ENCODE measurements at regions not wholly inside any gene's neighbourhood (a gene's known extent, or its start where the extent isn't known, plus 50 kb on each side); places are given as distances from the start of the nearest gene placed in this dataset.
"Not testable (repeated sequence)": the region's sequence is repeated elsewhere in the genome, so short reads cannot be mapped to it uniquely, and the experiment has no call there.

DNA sequence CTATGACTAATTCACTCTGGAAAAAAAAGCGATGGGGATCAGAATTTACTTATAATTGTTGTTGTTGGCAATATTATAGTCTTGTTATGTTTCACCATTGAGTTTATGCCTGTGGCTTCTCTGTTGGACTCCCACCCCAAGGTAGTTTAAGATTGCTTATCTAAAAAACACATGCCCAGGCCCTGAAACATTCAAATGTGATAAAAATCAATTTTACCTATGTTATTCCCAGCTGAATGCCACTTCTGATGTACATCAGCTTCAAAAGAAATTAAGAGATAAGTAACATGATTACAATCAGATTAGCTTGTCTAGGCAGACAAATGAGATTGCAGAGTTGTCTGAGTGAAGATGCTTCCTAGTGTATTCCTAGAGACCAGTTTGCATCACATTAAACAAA lies 484.7 kb downstream of the PCDH7 start:
- DNase-seq: no peak

DNA sequence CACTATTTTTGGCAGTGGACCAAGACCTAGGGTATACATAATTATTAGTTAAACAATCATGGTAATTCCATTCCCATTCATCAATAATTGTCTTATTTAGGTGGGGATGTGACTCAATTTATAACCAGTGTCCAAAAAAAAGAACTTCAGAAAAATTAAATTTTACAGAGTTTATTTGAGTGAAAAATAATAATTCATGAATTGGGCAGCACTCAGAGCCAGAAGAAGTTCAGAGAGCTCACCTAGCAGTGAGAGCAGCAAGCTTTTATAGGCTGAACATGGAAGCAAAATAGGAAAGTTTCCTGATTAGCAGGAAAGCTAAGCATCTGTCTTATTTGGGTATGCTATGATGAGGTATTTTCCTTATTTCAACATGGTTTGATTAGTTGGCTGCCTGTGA lies 500.8 kb downstream of the PCDH7 start:
- DNase-seq: no peak

DNA sequence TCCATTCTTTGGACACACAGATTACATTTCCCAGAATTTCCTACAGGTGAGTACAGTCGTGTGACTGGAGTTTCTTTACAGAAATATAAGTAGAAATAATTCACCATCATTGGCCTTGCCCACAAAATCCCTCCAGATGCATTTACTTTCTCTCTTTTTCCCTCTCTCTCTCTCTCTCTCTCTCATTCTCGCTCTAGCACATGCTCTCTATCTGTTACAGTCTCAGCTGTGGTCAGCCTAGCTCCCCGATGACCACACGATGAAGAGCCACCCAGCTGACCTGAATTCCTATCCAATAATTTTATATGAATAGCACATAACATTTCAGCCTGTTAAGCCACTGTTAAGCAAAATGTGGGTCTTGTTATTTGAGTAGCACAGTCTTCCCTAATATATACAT lies 507.9 kb downstream of the PCDH7 start:
- DNase-seq: no peak

DNA sequence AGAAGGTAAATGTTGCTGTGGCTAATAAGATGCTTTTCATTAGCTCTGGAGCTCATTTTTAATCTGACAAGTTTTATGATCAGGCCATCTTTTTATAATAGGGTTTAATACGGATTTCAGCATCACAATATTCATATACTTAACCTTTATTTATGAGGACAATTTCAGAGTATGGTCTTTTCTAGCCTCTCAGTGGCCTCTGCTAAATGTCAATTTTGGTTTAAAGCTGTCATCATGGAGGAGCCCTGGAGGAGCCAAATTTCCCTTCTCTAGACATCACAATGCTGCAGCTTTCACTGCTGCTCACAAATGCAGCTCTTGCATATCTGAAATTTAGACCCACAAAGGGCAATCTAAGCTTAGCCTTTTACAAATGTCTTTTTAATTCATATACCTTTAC lies 510.4 kb downstream of the PCDH7 start:
- DNase-seq: no peak

DNA sequence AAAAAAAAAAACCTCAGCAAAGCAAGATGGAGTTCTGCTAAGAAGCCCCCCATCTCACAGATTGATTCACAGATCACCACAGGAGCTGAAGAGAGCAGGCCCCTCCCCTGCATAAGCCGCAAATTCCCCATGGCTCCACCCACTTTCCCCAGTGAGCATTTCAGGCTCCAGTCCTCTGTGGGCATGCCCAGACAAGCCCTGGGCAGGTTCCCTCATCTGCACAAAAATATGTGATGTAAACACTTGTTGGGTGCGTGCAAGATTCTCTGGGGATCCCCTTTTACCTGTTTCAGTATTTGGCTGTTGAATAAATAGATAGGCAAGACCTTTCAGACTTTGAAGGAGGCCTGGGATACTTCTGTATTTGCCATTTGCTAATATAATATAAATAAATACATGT lies 514.3 kb downstream of the PCDH7 start:
- peak; percentile 24 for DNase-seq

DNA sequence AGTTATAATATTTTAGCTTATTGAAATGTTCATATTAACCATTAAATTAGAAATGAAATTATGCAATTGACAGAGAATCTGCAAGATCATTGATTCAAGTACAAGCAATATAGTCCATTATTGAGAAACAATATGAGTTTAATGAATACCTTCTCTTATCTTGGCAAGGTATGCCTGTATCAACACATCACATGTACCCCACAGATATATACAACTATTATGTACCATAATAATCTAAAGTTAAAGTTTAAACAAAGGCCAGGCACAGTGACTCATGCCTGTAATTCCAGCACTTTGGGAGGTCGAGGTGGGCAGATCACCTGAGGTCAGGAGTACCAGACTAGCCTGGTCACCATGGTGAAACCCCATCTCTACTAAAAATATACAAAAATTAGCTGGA lies 514.7 kb downstream of the PCDH7 start:
- no peak for DNase-seq

DNA sequence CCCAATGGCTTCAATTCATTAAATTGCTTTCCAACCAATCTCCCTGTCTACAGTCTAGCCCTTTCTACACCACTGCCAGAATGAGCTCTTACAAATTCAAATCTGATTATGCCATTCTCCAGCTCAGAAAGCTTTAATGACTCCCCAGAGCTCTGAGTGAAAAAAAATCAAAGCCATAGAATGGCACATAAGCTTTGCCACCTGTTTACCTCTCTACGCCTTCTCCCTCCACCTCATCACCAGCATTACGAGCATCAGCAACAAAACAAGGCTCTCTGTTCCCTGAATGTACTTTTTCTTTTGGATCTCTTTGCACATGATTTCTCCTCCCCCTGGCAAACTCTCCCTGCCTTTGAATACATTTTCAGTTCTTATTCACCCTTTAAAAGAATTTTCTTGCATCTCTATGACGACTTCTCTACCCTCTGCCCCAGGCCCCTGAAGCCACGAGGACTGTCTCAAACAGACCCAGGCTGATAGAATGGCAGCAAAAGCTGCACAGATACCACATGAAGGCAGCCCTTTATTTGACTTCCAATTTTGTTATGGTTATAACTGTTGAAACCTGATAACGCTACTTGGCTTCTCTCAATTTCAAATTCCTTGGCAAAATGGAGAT lies 516.0 kb downstream of the PCDH7 start:
- peak; percentile 17 for DNase-seq

DNA sequence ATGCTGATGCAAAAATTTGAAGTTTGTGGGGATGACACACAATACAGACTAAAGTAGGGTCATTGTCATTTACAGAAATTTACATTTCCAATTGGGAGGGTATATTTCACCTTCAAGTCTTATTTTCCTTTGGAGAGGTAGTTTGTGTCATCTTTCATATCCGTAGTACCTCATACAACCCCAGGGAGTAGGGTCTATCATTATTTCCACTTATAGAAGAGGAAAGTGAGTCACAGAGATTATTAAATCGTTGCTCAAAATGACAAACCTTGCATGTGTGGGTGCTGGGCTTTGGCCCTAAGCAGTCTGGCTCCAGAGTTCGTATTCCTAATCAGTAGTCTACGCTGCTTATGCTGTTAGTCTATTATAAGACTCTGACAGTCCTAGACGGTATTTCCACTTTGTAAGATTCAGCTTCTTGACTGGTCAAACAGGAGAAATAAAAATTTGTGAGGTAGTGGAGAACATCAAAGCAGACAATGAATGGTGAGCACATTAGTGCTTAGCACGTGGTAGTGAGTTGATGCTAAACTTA lies 516.5 kb downstream of the PCDH7 start:
- DNase-seq: no peak

DNA sequence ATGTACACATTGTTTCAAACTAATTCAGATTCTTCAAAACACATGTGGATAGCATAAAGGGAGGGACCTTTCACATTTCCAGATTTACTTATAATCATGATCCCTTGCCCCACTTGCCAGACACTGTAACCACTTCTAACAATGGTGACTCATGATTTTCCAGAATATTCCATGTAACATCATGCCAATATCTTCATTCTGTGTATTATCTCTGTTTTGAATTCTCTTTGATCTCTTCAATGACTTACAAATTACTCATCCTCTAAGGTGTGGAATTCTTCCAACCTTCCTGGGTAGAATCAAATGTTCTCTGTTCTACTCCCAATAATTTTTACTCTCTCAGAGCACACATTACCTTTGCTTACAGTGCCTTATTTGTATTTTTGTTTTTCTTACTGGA lies 517.1 kb downstream of the PCDH7 start:
- DNase-seq: no peak

DNA sequence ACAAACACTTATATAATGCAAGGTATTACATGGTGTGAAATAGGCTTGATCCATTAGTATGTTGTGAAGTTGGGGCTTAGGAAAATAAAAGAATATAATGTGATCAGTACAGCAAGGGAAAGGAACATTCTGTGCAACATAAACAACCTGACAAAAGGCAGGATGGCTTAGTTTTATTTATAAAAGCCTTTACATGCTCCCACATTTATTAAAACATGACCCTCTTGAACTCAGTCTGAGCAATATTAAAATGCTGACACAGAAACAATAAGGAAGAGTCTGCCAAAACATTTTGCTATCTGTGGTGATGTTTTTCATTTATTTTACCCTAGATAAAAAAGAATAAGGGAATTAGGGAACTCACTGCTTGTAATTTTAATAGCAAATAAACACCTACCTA lies 519.7 kb downstream of the PCDH7 start:
- DNase-seq: no peak

DNA sequence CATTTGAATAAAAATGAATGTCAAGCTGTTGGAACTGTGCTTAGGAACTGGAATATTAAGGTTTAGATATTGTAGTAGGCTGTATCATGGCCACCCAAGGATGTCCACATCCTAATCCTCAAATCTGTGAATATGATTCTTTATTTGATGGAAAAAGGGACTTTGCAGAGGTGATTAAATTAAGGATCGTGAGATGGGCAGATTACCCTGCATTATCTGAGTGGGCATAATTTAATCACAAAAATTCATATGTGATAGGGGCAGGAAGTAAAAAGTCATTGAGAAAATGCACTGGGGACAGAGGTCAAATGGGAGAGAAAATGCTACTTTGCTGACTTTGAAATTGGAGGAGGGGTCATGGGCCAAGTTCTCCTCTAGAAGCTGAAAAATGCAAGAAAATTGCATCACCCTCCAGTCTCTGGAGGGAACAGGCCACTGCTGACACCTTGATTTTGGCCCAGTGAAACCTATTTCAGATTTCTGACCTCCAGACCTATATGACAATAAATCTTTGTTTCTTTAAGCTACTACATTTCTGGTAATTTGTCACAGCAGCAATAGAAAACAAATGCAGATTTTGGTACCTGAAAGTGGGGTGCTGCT lies 521.4 kb downstream of the PCDH7 start:
- DNase-seq: no peak

DNA sequence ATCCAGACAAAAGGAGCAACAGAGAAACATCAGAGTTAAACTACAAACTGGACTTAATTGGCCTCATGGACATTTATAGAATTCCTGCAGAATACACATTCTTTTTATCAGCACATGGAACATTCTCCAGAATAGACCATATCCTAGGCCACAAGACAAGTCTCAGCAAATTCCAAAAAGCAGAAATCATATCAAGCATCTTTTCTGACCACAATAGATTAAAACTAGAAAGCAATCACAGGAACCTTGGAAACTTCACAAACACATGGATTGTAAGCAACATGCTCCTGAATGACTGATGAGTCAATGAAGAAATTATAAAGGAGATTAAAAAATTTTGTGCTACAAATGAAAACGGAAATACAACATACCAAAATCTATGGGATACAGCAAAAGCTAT lies 526.7 kb downstream of the PCDH7 start:
- no peak for DNase-seq

DNA sequence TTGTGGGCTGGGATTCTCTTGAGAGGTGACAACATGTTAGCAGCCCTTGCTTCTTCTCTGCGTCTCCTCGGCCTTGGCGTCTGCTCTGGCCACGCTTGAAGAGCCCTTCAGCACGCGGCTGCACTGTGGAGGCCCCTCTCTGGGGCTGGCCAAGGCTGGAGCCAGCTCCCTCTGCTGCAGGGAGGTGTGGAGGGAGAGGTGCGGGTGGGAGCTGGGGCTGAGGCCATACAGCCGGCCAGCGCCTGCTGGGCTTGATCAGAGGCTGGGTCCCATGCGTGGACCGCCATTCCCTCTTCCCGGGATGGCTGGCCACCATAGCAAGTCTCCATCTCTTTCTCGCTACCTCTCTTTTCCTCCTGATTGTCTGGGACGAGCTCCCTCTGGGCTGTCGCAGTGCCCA lies 539.0 kb downstream of the PCDH7 start:
- no peak for DNase-seq

DNA sequence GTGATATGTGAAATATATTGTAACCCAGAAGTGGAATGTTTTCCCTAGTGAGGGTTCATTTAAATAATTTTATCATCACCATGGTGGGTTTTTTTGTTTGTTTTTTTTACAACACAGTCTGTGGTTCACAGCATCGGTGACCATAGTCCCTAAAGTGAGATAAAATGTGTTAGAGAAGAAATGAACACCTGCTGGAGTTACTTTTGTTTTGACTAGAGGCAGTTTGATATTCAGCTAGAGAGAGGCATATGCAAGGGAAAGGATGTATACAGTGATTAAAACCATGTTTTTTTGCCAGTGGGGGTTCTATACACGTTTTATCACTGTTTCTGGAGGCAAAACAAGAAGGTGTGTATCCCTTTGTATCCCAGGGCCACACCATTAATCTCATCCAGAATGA lies 541.5 kb downstream of the PCDH7 start:
- DNase-seq: peak; percentile 91

DNA sequence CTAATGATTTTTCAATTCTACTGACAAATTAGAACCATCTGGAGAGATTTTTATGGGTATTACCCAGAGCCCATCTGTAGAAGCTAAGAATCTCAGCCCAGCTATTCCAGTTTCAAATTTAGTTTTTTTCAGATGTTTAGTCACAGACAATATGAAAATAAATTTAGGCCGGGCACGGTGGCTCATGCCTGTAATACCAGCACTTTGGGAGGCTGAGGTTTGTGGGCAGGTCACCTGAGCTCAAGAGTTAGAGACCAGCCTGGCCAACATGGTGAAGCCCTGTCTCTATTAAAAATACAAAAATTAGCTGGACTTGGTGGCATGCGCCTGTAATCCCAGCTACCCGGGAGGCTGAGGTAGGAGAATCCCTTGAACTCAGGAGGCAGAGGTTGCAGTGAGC lies 545.9 kb downstream of the PCDH7 start:
- not testable (repeated sequence) for DNase-seq

DNA sequence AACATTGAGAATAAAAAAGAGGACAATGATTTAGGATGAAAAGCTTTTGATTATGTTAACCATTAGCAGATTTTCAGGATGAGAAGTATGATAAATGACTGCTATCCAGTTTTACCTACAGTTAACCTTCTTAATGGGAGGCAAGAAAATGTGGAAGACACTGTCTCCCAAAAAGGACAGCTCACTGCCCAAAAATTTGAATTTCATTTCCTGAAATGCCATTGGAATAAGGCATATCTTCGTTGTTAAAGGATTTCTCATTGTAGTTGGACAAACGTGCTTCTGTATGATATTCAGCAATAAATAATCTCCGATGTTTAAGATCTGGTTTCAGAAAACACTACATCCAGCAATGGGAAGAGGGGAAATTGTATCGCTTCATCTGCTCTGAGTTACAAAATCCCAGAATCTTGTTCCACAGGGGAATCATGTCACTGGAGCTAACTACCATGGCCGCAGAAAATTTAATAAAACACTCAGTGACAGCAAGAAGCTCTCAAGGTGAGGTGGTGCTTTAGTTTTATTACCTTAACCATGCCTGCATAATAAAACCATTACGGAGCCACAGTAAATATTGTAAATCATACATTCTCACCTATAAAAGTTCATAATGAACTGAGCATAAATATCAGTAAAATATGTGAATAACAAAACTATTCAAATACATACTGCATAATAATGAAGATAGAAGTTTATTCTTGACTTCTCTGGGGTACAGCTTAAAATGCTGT lies 552.3 kb downstream of the PCDH7 start:
- DNase-seq: no peak

DNA sequence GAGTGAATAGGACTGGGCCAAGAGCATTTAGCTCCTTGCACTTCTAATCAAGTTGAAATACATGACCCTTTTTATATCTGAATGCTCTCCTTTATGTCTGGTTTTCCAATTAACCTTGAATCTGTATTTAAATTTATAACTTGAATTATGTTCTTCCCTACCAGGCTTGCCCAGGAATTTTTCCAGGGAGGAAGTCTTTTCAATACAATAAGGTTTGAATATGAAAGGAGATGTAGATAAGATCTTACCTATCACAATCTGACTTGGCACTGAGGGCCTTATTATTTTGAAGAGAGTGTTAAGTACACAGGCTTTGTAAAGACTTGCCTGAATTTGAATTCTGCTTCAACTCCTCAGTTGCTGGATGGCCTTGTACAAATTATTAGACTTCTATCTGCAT lies 555.7 kb downstream of the PCDH7 start:
- DNase-seq: peak; percentile 5

DNA sequence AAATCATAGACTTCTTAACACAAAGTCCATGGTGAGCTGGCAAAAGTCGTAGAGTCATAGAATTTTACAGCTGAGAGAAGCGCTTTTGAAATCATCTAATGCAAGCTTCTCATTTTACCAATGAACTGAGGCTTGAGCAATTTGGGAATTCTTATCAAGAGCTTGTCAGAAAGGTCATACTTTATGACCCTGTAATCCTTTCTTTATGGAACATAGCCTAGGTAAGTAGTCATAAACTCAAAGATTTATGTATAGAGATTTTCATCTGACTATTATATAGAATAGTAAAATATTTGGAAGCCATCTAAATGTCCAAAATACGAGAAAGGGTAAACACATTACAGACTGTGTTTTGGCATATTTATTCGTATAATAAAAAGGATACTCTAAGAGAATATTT lies 563.5 kb downstream of the PCDH7 start:
- no peak for DNase-seq

DNA sequence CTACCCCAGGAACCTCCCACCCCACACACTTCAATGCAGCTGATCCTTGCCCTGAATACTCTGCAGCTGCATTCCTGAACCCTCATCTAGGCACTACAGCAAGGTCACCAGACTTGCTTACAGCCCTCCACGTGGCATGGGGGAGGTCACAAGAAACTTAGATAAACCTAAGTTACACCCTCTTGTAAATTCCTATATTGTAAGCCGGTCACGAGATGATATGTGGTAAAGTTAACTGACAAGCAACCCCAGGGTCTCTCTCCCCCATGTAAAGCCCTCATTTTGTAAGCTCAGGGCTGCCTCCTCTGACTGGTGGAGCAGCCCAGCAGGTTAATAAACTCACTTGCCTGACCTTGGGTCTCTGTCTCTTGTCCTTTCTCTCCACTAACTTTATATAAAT lies 570.7 kb downstream of the PCDH7 start:
- no peak for DNase-seq

DNA sequence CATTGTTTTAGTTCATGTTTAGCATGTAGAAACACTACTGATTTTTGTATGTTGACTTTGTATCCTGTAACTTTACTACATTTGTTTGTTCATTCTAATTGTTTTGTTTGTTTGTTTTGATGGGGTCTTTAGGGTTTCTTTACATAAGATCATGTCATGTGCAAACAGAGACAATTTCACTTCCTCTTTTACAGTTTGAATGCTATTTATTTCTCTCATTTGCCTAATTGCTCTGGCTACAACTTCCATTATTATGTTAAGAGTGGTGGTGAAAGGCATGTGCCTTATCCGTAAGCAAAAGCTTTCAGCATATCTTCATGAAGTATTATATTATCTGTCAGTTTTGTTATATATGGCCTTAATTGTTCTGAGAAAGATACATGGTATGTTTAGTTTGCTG lies 571.1 kb downstream of the PCDH7 start:
- no peak for DNase-seq

DNA sequence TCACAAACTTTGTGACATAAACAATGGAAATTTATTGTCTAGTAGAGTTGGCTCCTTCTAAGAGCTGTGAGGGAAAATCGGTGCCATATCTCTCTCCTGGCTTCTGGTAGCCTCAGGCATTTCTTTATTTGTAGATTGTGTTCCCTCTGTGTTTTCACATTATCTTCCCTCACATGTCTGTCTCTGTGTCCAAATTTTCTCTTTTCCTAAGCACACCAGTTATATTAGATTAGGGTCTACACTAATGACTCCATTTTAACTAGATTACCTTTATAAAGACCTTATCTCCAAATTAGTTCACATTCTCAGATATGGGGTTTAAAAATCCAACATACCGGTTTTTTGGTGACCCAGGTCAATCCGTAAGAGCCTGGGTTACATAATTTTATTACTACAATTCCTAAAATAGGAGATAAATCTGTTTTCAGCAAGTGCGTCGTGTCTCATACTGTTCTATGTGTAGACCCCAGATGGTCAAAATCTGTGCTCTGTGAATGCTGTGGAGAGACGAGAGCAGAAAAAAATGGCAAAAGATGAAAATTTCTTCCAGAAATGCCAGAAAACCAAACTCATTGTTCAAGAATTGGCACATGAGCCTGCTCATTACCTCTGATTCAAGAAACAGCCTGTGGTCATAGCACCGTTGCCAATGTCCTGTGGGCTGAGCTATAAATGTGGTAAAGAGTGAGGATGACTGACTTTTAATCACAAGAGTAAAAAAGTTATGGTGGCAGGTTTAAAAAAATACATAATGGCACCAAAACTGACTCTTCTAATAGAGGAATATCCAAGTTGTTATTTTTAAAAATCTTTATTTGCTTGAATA lies 574.7 kb downstream of the PCDH7 start:
- no peak for DNase-seq

DNA sequence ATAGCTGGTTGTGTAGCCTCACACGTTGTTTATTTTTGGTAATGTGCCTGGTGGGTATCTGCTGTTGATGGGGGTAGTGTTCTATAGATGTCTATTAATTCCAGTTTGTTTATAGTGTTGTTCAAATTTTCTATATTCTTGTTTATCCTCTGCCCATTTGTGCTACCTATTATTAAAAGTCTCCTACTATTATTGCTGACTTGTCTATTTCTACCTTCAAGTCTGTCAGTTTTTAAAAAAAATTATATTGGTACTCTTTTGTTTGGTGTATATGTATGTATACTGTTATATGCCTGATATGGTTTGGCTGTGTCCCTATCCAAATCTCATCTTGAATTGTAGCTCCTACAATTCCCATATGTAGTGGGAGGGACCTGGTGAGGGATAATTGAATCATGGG lies 578.6 kb downstream of the PCDH7 start:
- DNase-seq: no peak

DNA sequence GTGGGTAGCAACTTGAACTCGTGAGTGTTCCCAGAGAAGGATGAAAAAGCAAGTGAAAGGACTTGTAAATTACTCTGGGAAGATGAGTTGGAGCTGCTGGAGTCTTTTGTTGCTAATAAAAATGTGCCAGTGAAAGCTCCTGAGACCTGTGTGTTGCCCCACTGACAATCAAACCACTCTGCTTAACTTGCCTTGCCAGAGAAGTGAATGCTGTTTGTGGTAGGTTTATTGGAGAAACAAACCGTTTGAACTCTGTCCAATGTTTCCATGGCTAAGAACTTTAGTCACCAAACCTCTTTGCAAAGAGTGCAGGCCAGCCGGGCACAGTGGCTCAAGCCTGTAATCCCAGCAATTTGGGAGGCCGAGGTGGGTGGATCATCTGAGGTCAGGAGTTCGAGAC lies 586.9 kb downstream of the PCDH7 start:
- no peak for DNase-seq

DNA sequence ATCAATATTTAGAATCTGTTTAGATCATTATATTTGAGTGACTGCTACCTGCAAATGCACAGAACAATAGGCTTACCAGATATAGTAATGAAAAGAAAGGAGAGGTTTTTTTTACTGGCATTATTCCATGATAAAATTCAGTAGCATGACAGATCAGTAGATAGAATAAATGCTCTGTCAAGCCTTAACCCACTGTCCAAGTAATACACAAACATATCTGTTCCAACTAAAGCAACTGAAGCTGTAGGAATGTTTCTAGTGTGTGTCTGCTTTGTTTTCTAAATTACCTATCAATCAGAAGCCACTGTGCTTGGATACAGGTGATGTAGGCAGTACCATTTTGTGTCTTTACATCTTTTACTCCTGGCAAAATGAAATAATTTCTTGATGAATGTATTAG lies 604.6 kb downstream of the PCDH7 start:
- DNase-seq: no peak

Measured in NCI-H69 (cell line).